K562 (cell line): ENCODE measurements at regions not wholly inside any gene's neighbourhood (a gene's known extent, or its start where the extent isn't known, plus 50 kb on each side); places are given as distances from the start of the nearest gene placed in this dataset.

ENCODE experiments used
- ATAC-seq: fragments of 200-7000 bp; cut with Tn5 transposase; 3 replicates; pipeline ENCODE4 v1.9.1; 2020; ENCODE audit warnings: moderate library complexity
- BruUV-seq: library from RNA; stranded (reverse); fragments of 400-500 nt; replicated peaks from 2 replicates; lab custom pipeline; 2021; lab: Mats Ljungman, UMichigan
- CTCF ChIA-PET: fragments of 300-600 bp; formaldehyde crosslinking; extraction: SDS; loops from one replicate; lab custom pipeline; 2021; ENCODE audit warnings: low intra/inter-chr PET ratio; lab: Yijun Ruan, JAX
- POLR2A ChIA-PET: fragments of 300-600, 350-650 bp; sonication (Branson Sonifier 250); formaldehyde crosslinking; extraction: SDS; loops from one replicate; lab custom pipeline; 2021; ENCODE audit warnings: antibody characterized with exemption, inconsistent platforms; lab: Yijun Ruan, JAX
- DNase-seq, 4 experiments: peaks; one replicate each; pipeline versions ENCODE4 v3.0.0 to v3.0.0-alpha.2; 2011 to 2018; ENCODE audit warnings: low spot score in 3 of 4, mixed read lengths in 3 of 4; ENCODE audit errors: extremely low read depth in 1 of 4
- FAIRE-seq: peaks from 2 replicates; lab custom pipeline; 2011; peaks lifted over from hg19 to GRCh38; lab: Jason Lieb, UNC
- H2AFZ ChIP-seq: 2 replicates; pipeline ENCODE4 v1.6.0; 2011; ENCODE audit warnings: low read depth, low read length, control low read depth, inconsistent platforms
- H3K27ac ChIP-seq: fragments of 200-600 bp; 3 replicates; pipeline ENCODE4 v1.8.0; 2011; ENCODE audit warnings: low read depth, mild to moderate bottlenecking, control low read depth, inconsistent platforms, low read length, moderate library complexity, mixed read lengths; ENCODE audit errors: extremely low read depth
- H3K27me3 ChIP-seq, 2 experiments: fragments of 300-600 bp in 1 of 2; 2 replicates in 1 of 2; 3 replicates in 1 of 2; pipeline versions ENCODE4 v1.6.0 to v1.8.0; 2011; ENCODE audit warnings: inconsistent platforms in 2 of 2, low read length in 2 of 2, mild to moderate bottlenecking in 1 of 2, mixed read lengths in 1 of 2, moderate library complexity in 1 of 2; ENCODE audit not compliant: control insufficient read depth in 2 of 2, insufficient read depth in 2 of 2
- H3K36me3 ChIP-seq: fragments of 300-600 bp; 3 replicates; pipeline ENCODE4 v1.8.0; 2011; ENCODE audit warnings: mild to moderate bottlenecking, low read length, inconsistent platforms; ENCODE audit not compliant: control insufficient read depth, insufficient read depth
- H3K4me1 ChIP-seq, 2 experiments: fragments of 200-600 bp in 1 of 2; replicated peaks in 1 of 2; 2 replicates in 1 of 2; 3 replicates in 1 of 2; pipeline versions ENCODE4 v1.5.1 to v1.8.0; 2011; ENCODE audit warnings: inconsistent platforms in 2 of 2, low read length in 2 of 2, mild to moderate bottlenecking in 1 of 2, mixed read lengths in 1 of 2, moderate library complexity in 1 of 2; ENCODE audit not compliant: control insufficient read depth in 2 of 2, insufficient read depth in 2 of 2
- H3K4me2 ChIP-seq: 2 replicates; pipeline ENCODE4 v1.6.1; 2011; ENCODE audit warnings: low read length, control low read depth, inconsistent platforms, mixed read lengths; ENCODE audit not compliant: insufficient read depth
- H3K4me3 ChIP-seq: fragments of 200-600 bp; sonication (generic), shearing (Covaris generic); 2 replicates; pipeline ENCODE4 v1.5.1; 2016; ENCODE audit warnings: control low read depth, inconsistent platforms
- H3K79me2 ChIP-seq: fragments of 200-600 bp; 3 replicates; pipeline ENCODE4 v1.8.0; 2011; ENCODE audit warnings: low read length, inconsistent platforms; ENCODE audit not compliant: control insufficient read depth, insufficient read depth
- H3K9ac ChIP-seq, 2 experiments: 2 replicates each; pipeline versions ENCODE4 v1.6.0 to v1.6.1; 2011; ENCODE audit warnings: low read depth in 2 of 2, low read length in 2 of 2, control low read depth in 1 of 2, inconsistent platforms in 1 of 2, mild to moderate bottlenecking in 1 of 2, mixed read lengths in 1 of 2; ENCODE audit not compliant: insufficient read depth in 1 of 2
- H3K9me1 ChIP-seq: one replicate; pipeline ENCODE4 v1.6.0; 2011; ENCODE audit warnings: inconsistent platforms, mild to moderate bottlenecking, low read length, moderate library complexity; ENCODE audit not compliant: control insufficient read depth, insufficient read depth
- H3K9me3 ChIP-seq: replicated peaks from 2 replicates; pipeline ENCODE4 v1.5.1; 2011; ENCODE audit warnings: low read depth, low read length, inconsistent platforms; ENCODE audit not compliant: control insufficient read depth, insufficient read depth
- H4K20me1 ChIP-seq: replicated peaks from 2 replicates; pipeline ENCODE4 v1.6.1; 2011; ENCODE audit warnings: low read length, inconsistent platforms, mixed read lengths; ENCODE audit not compliant: control insufficient read depth, insufficient read depth
- C11orf30 ChIP-seq: fragments of 450-650 bp; IDR thresholded peaks from 2 replicates; pipeline ENCODE4 v1.6.1; 2016; ENCODE audit warnings: low read depth, mild to moderate bottlenecking
- ESRRA ChIP-seq: fragments of 450-650 bp; IDR thresholded peaks from 2 replicates; pipeline ENCODE4 v1.6.1; 2014; ENCODE audit warnings: low read depth, mild to moderate bottlenecking, moderate library complexity, borderline replicate concordance
- MAFG ChIP-seq: fragments of 450-650 bp; conservative IDR thresholded peaks from 2 replicates; pipeline ENCODE4 v1.6.1; 2016; ENCODE audit warnings: missing genetic modification characterization, missing compliant biosample characterization
- POLR3A ChIP-seq: IDR thresholded peaks from 2 replicates; pipeline ENCODE4 v1.6.1; 2011; ENCODE audit warnings: borderline replicate concordance, mild to moderate bottlenecking, moderate library complexity; ENCODE audit not compliant: insufficient read length, insufficient read depth; ENCODE audit errors: extremely low read depth
- PTRF ChIP-seq: fragments of 450-650 bp; IDR thresholded peaks from 2 replicates; pipeline ENCODE4 v1.6.1; 2016; ENCODE audit warnings: mild to moderate bottlenecking, missing genetic modification characterization, missing compliant biosample characterization
- ZNF316 ChIP-seq: fragments of 450-650 bp; IDR thresholded peaks from 2 replicates; pipeline ENCODE4 v1.6.1; 2016
- ZNF695 ChIP-seq: fragments of 450-650 bp; formaldehyde crosslinking; IDR thresholded peaks from 2 replicates; pipeline ENCODE4 v1.4.0; 2020; ENCODE audit warnings: mild to moderate bottlenecking, moderate library complexity
- WGBS: fragments of 100-300 bp; shearing (Covaris generic); methylation state at CpG from one replicate; pipeline ENCODE4 v1.1.6; 2016; ENCODE audit warnings: low coverage, mixed read lengths; ENCODE audit not compliant: insufficient coverage; ENCODE audit errors: missing lambda C conversion rate; 5-methylcytosine and 5-hydroxymethylcytosine counted together
- in situ Hi-C: fragments of 300-500 bp; cut with MboI; formaldehyde crosslinking; loops from 4 replicates; pipeline ENCODE4 v1.15.0; 2018; ENCODE audit warnings: inconsistent platforms, mixed read lengths
- intact Hi-C: fragments of 100-400 bp; cut with micrococcal nuclease; formaldehyde crosslinking; loops from 2 replicates; pipeline ENCODE4 v1.14.2; 2022
- TF ChIP-seq, protein P1 (sequence below): sonication (generic); formaldehyde crosslinking; IDR thresholded peaks from 2 replicates; pipeline ENCODE4 v1.8.1; 2023; ENCODE audit warnings: mild to moderate bottlenecking, missing genetic modification reagents
- TF ChIP-seq, protein P2 (sequence below): fragments of 250-450 bp; sonication (Bioruptor Pico); IDR thresholded peaks from 2 replicates; pipeline ENCODE4 v1.8.0; 2022; ENCODE audit warnings: inconsistent platforms
- TF ChIP-seq, protein P3 (sequence below): fragments of 450-650 bp; conservative IDR thresholded peaks from 2 replicates; pipeline ENCODE4 v1.6.1; 2016; ENCODE audit warnings: missing genetic modification characterization, low read depth, mild to moderate bottlenecking, control low read depth, missing compliant biosample characterization

DNA sequence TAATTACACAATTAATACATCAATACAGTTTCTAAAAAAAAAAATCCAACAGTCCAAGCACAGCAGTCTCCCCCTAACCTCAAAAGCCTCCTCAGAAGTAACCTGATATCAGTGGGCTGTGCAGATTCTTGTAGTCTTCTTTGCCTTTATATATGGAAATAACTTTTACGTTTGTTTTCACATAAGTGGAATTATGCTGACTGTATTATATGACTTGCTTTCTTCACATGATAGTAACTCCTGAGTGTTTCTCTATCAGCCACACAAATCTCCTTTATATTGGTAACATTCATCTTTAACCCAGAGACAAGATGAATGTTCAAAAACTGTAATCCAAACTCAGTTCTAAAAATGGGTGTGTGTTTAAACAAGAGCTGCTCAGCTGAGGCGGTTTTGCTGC lies 71.9 kb upstream of the FANCC start (continued):
- TF ChIP-seq, protein P1, sequence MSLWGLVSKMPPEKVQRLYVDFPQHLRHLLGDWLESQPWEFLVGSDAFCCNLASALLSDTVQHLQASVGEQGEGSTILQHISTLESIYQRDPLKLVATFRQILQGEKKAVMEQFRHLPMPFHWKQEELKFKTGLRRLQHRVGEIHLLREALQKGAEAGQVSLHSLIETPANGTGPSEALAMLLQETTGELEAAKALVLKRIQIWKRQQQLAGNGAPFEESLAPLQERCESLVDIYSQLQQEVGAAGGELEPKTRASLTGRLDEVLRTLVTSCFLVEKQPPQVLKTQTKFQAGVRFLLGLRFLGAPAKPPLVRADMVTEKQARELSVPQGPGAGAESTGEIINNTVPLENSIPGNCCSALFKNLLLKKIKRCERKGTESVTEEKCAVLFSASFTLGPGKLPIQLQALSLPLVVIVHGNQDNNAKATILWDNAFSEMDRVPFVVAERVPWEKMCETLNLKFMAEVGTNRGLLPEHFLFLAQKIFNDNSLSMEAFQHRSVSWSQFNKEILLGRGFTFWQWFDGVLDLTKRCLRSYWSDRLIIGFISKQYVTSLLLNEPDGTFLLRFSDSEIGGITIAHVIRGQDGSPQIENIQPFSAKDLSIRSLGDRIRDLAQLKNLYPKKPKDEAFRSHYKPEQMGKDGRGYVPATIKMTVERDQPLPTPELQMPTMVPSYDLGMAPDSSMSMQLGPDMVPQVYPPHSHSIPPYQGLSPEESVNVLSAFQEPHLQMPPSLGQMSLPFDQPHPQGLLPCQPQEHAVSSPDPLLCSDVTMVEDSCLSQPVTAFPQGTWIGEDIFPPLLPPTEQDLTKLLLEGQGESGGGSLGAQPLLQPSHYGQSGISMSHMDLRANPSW (CRISPR knock-in tag): no peak
- no peak for TF ChIP-seq POLR3A
- no peak for TF ChIP-seq ZNF695 (CRISPR knock-in tag)
- no peak for TF ChIP-seq PTRF (tag)
- TF ChIP-seq ESRRA: no peak
- TF ChIP-seq, protein P2, sequence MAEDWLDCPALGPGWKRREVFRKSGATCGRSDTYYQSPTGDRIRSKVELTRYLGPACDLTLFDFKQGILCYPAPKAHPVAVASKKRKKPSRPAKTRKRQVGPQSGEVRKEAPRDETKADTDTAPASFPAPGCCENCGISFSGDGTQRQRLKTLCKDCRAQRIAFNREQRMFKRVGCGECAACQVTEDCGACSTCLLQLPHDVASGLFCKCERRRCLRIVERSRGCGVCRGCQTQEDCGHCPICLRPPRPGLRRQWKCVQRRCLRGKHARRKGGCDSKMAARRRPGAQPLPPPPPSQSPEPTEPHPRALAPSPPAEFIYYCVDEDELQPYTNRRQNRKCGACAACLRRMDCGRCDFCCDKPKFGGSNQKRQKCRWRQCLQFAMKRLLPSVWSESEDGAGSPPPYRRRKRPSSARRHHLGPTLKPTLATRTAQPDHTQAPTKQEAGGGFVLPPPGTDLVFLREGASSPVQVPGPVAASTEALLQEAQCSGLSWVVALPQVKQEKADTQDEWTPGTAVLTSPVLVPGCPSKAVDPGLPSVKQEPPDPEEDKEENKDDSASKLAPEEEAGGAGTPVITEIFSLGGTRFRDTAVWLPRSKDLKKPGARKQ (CRISPR knock-in tag): no peak

DNA sequence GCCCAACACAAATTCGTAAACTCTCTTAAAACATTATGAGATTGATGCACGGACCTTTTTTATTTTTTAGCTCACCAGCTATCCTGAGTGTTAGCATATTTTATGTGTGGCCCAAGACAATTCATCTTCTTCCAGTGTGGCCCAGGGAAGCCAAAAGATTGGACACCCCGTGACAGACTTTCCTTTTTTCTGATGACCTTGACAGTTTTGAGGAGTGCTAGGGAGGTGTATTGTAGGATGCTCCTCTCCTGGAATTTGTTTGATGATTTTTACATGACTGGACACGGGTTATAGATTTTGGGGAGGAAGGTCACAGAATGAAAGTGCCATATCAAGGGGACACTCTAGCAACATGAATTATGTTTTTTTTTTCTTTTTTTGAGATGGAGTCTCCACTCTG lies 69.3 kb upstream of the FANCC start:
- no peaks in the 10 kb centered on the region for H3K79me2 ChIP-seq
- TF ChIP-seq ZNF316: peak; percentile 67
- peak; percentile 43; the same call in 1 of the 2 replicates for TF ChIP-seq C11orf30
- TF ChIP-seq MAFG (tag): peak; percentile 43; the same call in 1 of the 2 replicates
- TF ChIP-seq, protein P3, sequence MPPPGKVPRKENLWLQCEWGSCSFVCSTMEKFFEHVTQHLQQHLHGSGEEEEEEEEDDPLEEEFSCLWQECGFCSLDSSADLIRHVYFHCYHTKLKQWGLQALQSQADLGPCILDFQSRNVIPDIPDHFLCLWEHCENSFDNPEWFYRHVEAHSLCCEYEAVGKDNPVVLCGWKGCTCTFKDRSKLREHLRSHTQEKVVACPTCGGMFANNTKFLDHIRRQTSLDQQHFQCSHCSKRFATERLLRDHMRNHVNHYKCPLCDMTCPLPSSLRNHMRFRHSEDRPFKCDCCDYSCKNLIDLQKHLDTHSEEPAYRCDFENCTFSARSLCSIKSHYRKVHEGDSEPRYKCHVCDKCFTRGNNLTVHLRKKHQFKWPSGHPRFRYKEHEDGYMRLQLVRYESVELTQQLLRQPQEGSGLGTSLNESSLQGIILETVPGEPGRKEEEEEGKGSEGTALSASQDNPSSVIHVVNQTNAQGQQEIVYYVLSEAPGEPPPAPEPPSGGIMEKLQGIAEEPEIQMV: no peak
- no peak overlapping the region for H2AFZ ChIP-seq
- H3K4me3 ChIP-seq: no peak overlapping the region
- ChIA-PET POLR2A (interaction anchor here (1.2 kb wide), 1 partner anchor 12 kb away, joined by 3 read pairs; no protein-coding TSS in a partner anchor), CTCF (no interaction called here)
- FAIRE-seq (no peak), ATAC-seq (no peak), DNase-seq (no peak)
- BruUV-seq: no TSS peak
- no peaks in the 10 kb centered on the region; a peak in 1 of 5 replicates for H3K4me1 ChIP-seq
- H4K20me1 ChIP-seq: no peaks in the 10 kb centered on the region
- no peaks in the 10 kb centered on the region for H3K9me3 ChIP-seq
- intact Hi-C loops (no loop called here), in situ Hi-C loops (no loop called here)
- no peak overlapping the region for H3K9ac ChIP-seq
- H3K36me3 ChIP-seq: no peaks in the 10 kb centered on the region
- H3K27me3 ChIP-seq: no peaks in the 10 kb centered on the region; a peak in 3 of 5 replicates
- H3K9me1 ChIP-seq: no peaks in the 10 kb centered on the region
- 12% methylated on average over 4 of the region's 4 CpGs for WGBS
- no peak overlapping the region for H3K4me2 ChIP-seq
- H3K27ac ChIP-seq: no peak overlapping the region
